ENCODE measurements at regions not wholly inside any gene's neighbourhood (a gene's known extent, or its start where the extent isn't known, plus 50 kb on each side); places are given as distances from the start of the nearest gene placed in this dataset.

- Histone ChIP-seq H3K4me3 (no peak overlapping the region), H3K27me3 (no peaks in the 10 kb centered on the region), H3K4me1 (no peaks in the 10 kb centered on the region), H3K27ac (no peak overlapping the region), H3K9me3 (no peaks in the 10 kb centered on the region), H3K36me3 (no peaks in the 10 kb centered on the region)
- WGBS, 2 donors (ENCODE audit: low coverage in 1 of 2): 93% methylated on average over 2 of the region's 2 CpGs; no CpG with 5 or more reads in 1 of the 2 donors
- TF ChIP-seq EP300 (IDR thresholded peaks at IDR 0.05; ENCODE audit: low read depth) (no peak), CTCF (IDR thresholded peaks at IDR 0.05) (no peak), POLR2AphosphoS5 (IDR thresholded peaks at IDR 0.05) (no peak), POLR2A (IDR thresholded peaks at IDR 0.05) (no peak)
- intact Hi-C loops (cut with DNase I; ENCODE audit: low total_unique reads): no loop called here
- DNase-seq: no peak
- in situ Hi-C loops (cut with MboI; ENCODE audit: low pct_ligation_motif_present in 1 of 4, low pct_unique_long_range_greater_than_20kb in 1 of 4, low sequenced_read_pairs in 3 of 4): loop anchor here in 1 of 4 donors (10.0 kb wide), 1 partner anchor 286 kb away; no protein-coding TSS in a partner anchor
Observed at GRCh38 chr1:114270718-114271117, 117.0 kb upstream of the SYT6 start.

GRCh38 chr1:114270282-114270681 lies 116.6 kb upstream of the SYT6 start:
- in situ Hi-C loops (cut with MboI; ENCODE audit: low pct_ligation_motif_present in 1 of 4, low pct_unique_long_range_greater_than_20kb in 1 of 4, low sequenced_read_pairs in 3 of 4): loop anchor here in 1 of 4 donors (10.0 kb wide), 1 partner anchor 285 kb away; no protein-coding TSS in a partner anchor
- TF ChIP-seq POLR2AphosphoS5 (IDR thresholded peaks at IDR 0.05): no peak
- no peak for TF ChIP-seq CTCF (IDR thresholded peaks at IDR 0.05)
- TF ChIP-seq POLR2A (IDR thresholded peaks at IDR 0.05): no peak
- TF ChIP-seq EP300 (IDR thresholded peaks at IDR 0.05; ENCODE audit: low read depth): no peak
- DNase-seq: no peak
- no peaks in the 10 kb centered on the region for H3K9me3 ChIP-seq
- H3K36me3 ChIP-seq: no peaks in the 10 kb centered on the region
- no peaks in the 10 kb centered on the region for H3K4me1 ChIP-seq
- intact Hi-C loops (cut with DNase I; ENCODE audit: low total_unique reads): no loop called here
- no peak overlapping the region for H3K4me3 ChIP-seq
- no peak overlapping the region for H3K27ac ChIP-seq
- 82 to 93% methylated on average over 2 of the region's 2 CpGs for WGBS, 2 donors (ENCODE audit: low coverage in 1 of 2)
- no peaks in the 10 kb centered on the region for H3K27me3 ChIP-seq

DNA sequence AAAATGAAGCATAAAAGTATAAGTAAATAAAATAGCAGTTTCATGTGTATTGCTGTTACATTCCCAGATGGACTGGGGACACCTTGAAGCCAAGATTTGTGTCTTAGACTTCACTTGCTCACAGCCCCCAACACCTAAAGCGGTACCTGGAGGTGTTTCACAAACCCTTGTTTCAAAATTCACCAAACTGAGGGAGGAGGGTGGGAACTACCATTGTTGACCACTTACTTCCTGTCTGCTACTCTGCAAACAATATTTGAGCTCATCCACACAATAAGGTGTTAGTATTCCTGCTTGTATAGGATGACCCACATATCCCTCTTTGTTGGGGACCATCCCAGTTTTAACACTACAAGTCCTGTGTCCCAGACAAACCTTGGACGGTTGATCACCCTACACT lies 115.9 kb upstream of the SYT6 start:
- Histone ChIP-seq H3K4me1 (no peaks in the 10 kb centered on the region), H3K4me3 (no peak overlapping the region), H3K27ac (no peak overlapping the region), H3K27me3 (no peaks in the 10 kb centered on the region), H3K9me3 (no peaks in the 10 kb centered on the region), H3K36me3 (no peaks in the 10 kb centered on the region)
- no peak for DNase-seq
- intact Hi-C loops (cut with DNase I; ENCODE audit: low total_unique reads) (no loop called here), in situ Hi-C loops (cut with MboI; ENCODE audit: low pct_ligation_motif_present in 1 of 4, low pct_unique_long_range_greater_than_20kb in 1 of 4, low sequenced_read_pairs in 3 of 4) (no loop called here)
- TF ChIP-seq CTCF (IDR thresholded peaks at IDR 0.05): no peak
- no peak for TF ChIP-seq POLR2AphosphoS5 (IDR thresholded peaks at IDR 0.05)
- TF ChIP-seq EP300 (IDR thresholded peaks at IDR 0.05; ENCODE audit: low read depth): no peak
- no peak for TF ChIP-seq POLR2A (IDR thresholded peaks at IDR 0.05)
- WGBS, 2 donors (ENCODE audit: low coverage in 1 of 2): 89 to 96% methylated on average over 1 to 2 of the region's 2 CpGs

GRCh38 chr1:114263343-114263742 lies 109.7 kb upstream of the SYT6 start:
- WGBS, 2 donors (ENCODE audit: low coverage in 1 of 2): 74 to 91% methylated on average over 3 of the region's 3 CpGs
- no peak overlapping the region for H3K4me3 ChIP-seq
- in situ Hi-C loops (cut with MboI; ENCODE audit: low pct_ligation_motif_present in 1 of 4, low pct_unique_long_range_greater_than_20kb in 1 of 4, low sequenced_read_pairs in 3 of 4) (no loop called here), intact Hi-C loops (cut with DNase I; ENCODE audit: low total_unique reads) (no loop called here)
- no peak overlapping the region for H3K27ac ChIP-seq
- no peaks in the 10 kb centered on the region for H3K36me3 ChIP-seq
- DNase-seq: no peak
- H3K9me3 ChIP-seq: no peaks in the 10 kb centered on the region
- TF ChIP-seq EP300 (IDR thresholded peaks at IDR 0.05; ENCODE audit: low read depth) (no peak), POLR2A (IDR thresholded peaks at IDR 0.05) (no peak), POLR2AphosphoS5 (IDR thresholded peaks at IDR 0.05) (no peak), CTCF (IDR thresholded peaks at IDR 0.05) (no peak)
- H3K27me3 ChIP-seq: peaks cover 10% of the 10 kb centered on the region
- H3K4me1 ChIP-seq: peaks cover 0 to 15% (median 2%) of the 10 kb centered on the region in 4 donors

Data from transverse colon (tissue), 4 donors.